Endothelial cell of umbilical vein (primary cell): ENCODE measurements at regions not wholly inside any gene's neighbourhood (a gene's known extent, or its start where the extent isn't known, plus 50 kb on each side); places are given as distances from the start of the nearest gene placed in this dataset.

Experiments
- BruUV-seq: library from RNA; stranded (reverse); fragments of 400-500 nt; replicated peaks from 2 replicates; lab custom pipeline; 2021; lab: Mats Ljungman, UMichigan
- CTCF ChIA-PET: fragments of 300-600, 350-600 bp; sonication (Branson Sonifier 250); formaldehyde crosslinking; loops from one replicate; lab custom pipeline; 2021; ENCODE audit warnings: antibody characterized with exemption, inconsistent platforms; lab: Charles Lee
- POLR2A ChIA-PET: fragments of 300-600, 350-600 bp; sonication (Branson Sonifier 250); formaldehyde crosslinking; loops from one replicate; lab custom pipeline; 2021; ENCODE audit warnings: antibody characterized with exemption, inconsistent platforms; lab: Charles Lee
- DNase-seq: peaks from one replicate; pipeline ENCODE4 v3.0.0-alpha.2; 2011; ENCODE audit warnings: low read depth, low spot score
- FAIRE-seq: peaks from 2 replicates; lab custom pipeline; 2011; peaks lifted over from hg19 to GRCh38; lab: Jason Lieb, UNC
- H2AFZ ChIP-seq: 2 replicates; pipeline ENCODE4 v1.6.0; 2012; ENCODE audit warnings: low read depth, low read length, control low read depth, inconsistent platforms
- H3K27ac ChIP-seq: 2 replicates; pipeline ENCODE4 v1.5.1; 2011; ENCODE audit warnings: low read depth, mild to moderate bottlenecking, control low read depth, low read length, moderate library complexity; ENCODE audit not compliant: insufficient read depth
- H3K27me3 ChIP-seq, 2 experiments: 2 replicates each; pipeline versions ENCODE4 v1.6.0 to v1.6.1; 2011; ENCODE audit warnings: low read length in 2 of 2, mixed read lengths in 1 of 2; ENCODE audit not compliant: control insufficient read depth in 2 of 2, insufficient read depth in 2 of 2
- H3K36me3 ChIP-seq, 2 experiments: 2 replicates in 1 of 2; 3 replicates in 1 of 2; pipeline ENCODE4 v1.5.1; 2011; ENCODE audit warnings: low read length in 2 of 2, mild to moderate bottlenecking in 1 of 2, moderate library complexity in 1 of 2; ENCODE audit not compliant: control insufficient read depth in 2 of 2, insufficient read depth in 2 of 2; ENCODE audit errors: extremely low read depth in 1 of 2
- H3K4me1 ChIP-seq: 3 replicates; pipeline ENCODE4 v1.5.1; 2011; ENCODE audit warnings: mild to moderate bottlenecking, low read length; ENCODE audit not compliant: control insufficient read depth, insufficient read depth; ENCODE audit errors: extremely low read depth
- H3K4me2 ChIP-seq: 2 replicates; pipeline ENCODE4 v1.6.1; 2011; ENCODE audit warnings: low read length, control low read depth, mixed read lengths; ENCODE audit not compliant: insufficient read depth
- H3K4me3 ChIP-seq, 3 experiments: fragments of 200-600 bp in 1 of 3; sonication (generic), shearing (Covaris generic) in 1 of 3; replicated peaks in 1 of 3; 2 replicates each; pipeline ENCODE4 v1.5.1; 2011 to 2016; ENCODE audit warnings: control low read depth in 3 of 3, low read length in 3 of 3, mild to moderate bottlenecking in 2 of 3, inconsistent platforms in 1 of 3, low read depth in 1 of 3, moderate library complexity in 1 of 3; ENCODE audit not compliant: insufficient read depth in 1 of 3
- H3K79me2 ChIP-seq: 2 replicates; pipeline ENCODE4 v1.6.0; 2012; ENCODE audit warnings: low read length, inconsistent platforms; ENCODE audit not compliant: control insufficient read depth, insufficient read depth
- H3K9ac ChIP-seq: replicated peaks from 2 replicates; pipeline ENCODE3; 2011; ENCODE audit warnings: low read length, control low read depth; ENCODE audit not compliant: insufficient read depth; ENCODE audit errors: extremely low read depth
- H3K9me1 ChIP-seq: replicated peaks from 3 replicates; pipeline ENCODE4 v1.6.0; 2011; ENCODE audit warnings: mild to moderate bottlenecking, low read length; ENCODE audit not compliant: control insufficient read depth, insufficient read depth; ENCODE audit errors: extremely low read depth
- H3K9me3 ChIP-seq: replicated peaks from 2 replicates; pipeline ENCODE4 v1.5.1; 2012; ENCODE audit warnings: low read length, inconsistent platforms; ENCODE audit not compliant: control insufficient read depth, insufficient read depth
- H4K20me1 ChIP-seq: replicated peaks from 2 replicates; pipeline ENCODE3; 2011; ENCODE audit warnings: mild to moderate bottlenecking, low read length; ENCODE audit not compliant: control insufficient read depth, insufficient read depth; ENCODE audit errors: extremely low read depth
- EZH2 ChIP-seq: IDR thresholded peaks from 2 replicates; pipeline ENCODE4 v1.6.1; 2012; ENCODE audit warnings: borderline replicate concordance, low read depth, mild to moderate bottlenecking, moderate library complexity, low read length, inconsistent platforms; ENCODE audit not compliant: severe bottlenecking
- FOS ChIP-seq: IDR thresholded peaks from 2 replicates; pipeline ENCODE4 v1.6.1; 2011; ENCODE audit warnings: mild to moderate bottlenecking, low read length, moderate library complexity, borderline replicate concordance; ENCODE audit not compliant: insufficient read depth
- GATA2 ChIP-seq: IDR thresholded peaks from 2 replicates; pipeline ENCODE4 v1.7.0; 2011; ENCODE audit warnings: low read depth, mild to moderate bottlenecking, moderate library complexity, mixed read lengths, low read length; ENCODE audit not compliant: insufficient read length, insufficient read depth
- JUN ChIP-seq: IDR thresholded peaks from 2 replicates; pipeline ENCODE4 v1.6.1; 2011; ENCODE audit warnings: borderline replicate concordance, low read depth; ENCODE audit not compliant: insufficient read length, insufficient read depth
- MYC ChIP-seq: IDR thresholded peaks from one replicate; pipeline ENCODE4 v1.6.1; 2011; ENCODE audit warnings: mild to moderate bottlenecking, low read depth, low read length
- POLR2A ChIP-seq: IDR thresholded peaks from 2 replicates; pipeline ENCODE4 v1.6.1; 2012; ENCODE audit warnings: low read depth, mild to moderate bottlenecking, control low read depth, low read length
- POLR2AphosphoS5 ChIP-seq: IDR thresholded peaks from 2 replicates; pipeline ENCODE4 v1.6.1; 2012; ENCODE audit warnings: low read depth, mild to moderate bottlenecking, control low read depth, low read length, moderate library complexity; ENCODE audit not compliant: insufficient read depth
- dilution Hi-C: fragments of 300-500 bp; cut with MboI; formaldehyde crosslinking; loops from one replicate; pipeline ENCODE4 v1.15.0; 2019; ENCODE audit warnings: low sequenced_read_pairs; ENCODE audit not compliant: extremely low pct_ligation_motif_present
- intact Hi-C: fragments of 100-400 bp; cut with micrococcal nuclease; formaldehyde crosslinking; loops from one replicate; pipeline ENCODE4 v1.10.0; 2022
- TF ChIP-seq, protein P1 (sequence below), 2 donors: IDR thresholded peaks; 1 replicate in 1 of 2; 2 replicates in 1 of 2; pipeline ENCODE4 v1.5.1; 2011; ENCODE audit warnings: low read length in 2 of 2, mild to moderate bottlenecking in 2 of 2, moderate library complexity in 2 of 2, control low read depth in 1 of 2, inconsistent platforms in 1 of 2, low read depth in 1 of 2; ENCODE audit not compliant: insufficient read depth in 1 of 2; ENCODE audit errors: extremely low read depth in 1 of 2
- TF ChIP-seq, protein P2 (sequence below): IDR thresholded peaks from 2 replicates; pipeline ENCODE4 v1.6.1; 2011; ENCODE audit not compliant: insufficient read depth, insufficient read length

DNA sequence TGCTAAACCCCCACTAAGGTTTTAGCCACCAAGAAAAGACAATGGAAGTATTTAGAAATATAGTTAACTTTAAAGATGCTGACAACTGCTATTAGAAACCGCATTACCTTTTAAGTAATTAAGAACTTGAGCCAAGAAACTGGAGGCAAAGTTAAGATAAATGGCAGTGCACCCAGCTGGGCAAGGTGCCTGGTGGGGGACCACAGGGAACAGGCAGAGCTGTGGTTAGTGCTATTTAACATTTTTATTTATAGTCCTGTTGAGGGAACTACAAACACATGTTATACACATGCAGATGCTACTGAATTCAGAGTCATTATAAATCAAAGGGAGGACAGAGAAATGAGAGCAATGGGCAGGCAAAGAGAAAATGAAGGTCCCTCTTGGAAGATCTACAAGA is 447.9 kb downstream of the TFAP2B start:
- Histone ChIP-seq H3K79me2 (no peaks in the 10 kb centered on the region), H3K9ac (no peak overlapping the region), H3K4me2 (no peak overlapping the region), H4K20me1 (no peaks in the 10 kb centered on the region), H2AFZ (no peak overlapping the region), H3K4me1 (no peaks in the 10 kb centered on the region), H3K27me3 (no peaks in the 10 kb centered on the region), H3K9me3 (peaks cover 2% of the 10 kb centered on the region), H3K27ac (no peak overlapping the region), H3K36me3 (no peaks in the 10 kb centered on the region), H3K9me1 (no peaks in the 10 kb centered on the region), H3K4me3 (no peak overlapping the region)
- CTCF ChIA-PET, result no interaction called here
- FAIRE-seq (no peak), DNase-seq (no peak)
- dilution Hi-C loops (no loop called here), intact Hi-C loops (no loop called here)
- no TSS peak for BruUV-seq
- TF ChIP-seq, protein P1, sequence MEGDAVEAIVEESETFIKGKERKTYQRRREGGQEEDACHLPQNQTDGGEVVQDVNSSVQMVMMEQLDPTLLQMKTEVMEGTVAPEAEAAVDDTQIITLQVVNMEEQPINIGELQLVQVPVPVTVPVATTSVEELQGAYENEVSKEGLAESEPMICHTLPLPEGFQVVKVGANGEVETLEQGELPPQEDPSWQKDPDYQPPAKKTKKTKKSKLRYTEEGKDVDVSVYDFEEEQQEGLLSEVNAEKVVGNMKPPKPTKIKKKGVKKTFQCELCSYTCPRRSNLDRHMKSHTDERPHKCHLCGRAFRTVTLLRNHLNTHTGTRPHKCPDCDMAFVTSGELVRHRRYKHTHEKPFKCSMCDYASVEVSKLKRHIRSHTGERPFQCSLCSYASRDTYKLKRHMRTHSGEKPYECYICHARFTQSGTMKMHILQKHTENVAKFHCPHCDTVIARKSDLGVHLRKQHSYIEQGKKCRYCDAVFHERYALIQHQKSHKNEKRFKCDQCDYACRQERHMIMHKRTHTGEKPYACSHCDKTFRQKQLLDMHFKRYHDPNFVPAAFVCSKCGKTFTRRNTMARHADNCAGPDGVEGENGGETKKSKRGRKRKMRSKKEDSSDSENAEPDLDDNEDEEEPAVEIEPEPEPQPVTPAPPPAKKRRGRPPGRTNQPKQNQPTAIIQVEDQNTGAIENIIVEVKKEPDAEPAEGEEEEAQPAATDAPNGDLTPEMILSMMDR (IDR thresholded peaks at IDR 0.05; ENCODE audit: extremely low read depth in 1 of 2, insufficient read depth in 1 of 2, low read depth in 1 of 2, low read length in 2 of 2), result no peak
- POLR2A ChIA-PET, result no interaction called here

DNA sequence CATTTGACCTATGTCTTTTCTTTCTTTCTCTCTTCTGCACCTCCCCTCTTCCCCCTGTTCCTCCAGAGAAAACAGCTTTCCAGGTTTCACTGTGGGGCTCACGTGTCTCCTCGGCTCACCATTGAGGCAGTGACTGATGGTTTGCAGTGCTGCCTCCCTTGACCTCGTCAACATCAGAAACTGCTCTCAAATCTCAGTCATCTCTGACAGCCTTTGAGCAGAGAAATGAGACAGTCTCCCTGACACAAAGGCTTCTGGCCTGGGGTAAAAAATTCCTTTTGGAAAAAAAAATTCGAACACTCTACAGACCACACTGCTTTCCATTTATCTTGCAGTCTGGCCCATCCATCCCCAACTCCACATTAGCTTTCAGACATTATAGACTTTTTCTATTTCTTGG is 450.0 kb downstream of the TFAP2B start:
- TF ChIP-seq POLR2A (no peak), GATA2 (no peak), EZH2 (no peak), POLR2AphosphoS5 (no peak), JUN (no peak), FOS (no peak), MYC (no peak)
- TF ChIP-seq, protein P2, sequence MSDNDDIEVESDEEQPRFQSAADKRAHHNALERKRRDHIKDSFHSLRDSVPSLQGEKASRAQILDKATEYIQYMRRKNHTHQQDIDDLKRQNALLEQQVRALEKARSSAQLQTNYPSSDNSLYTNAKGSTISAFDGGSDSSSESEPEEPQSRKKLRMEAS, result no peak
- TF ChIP-seq, protein P1 (IDR thresholded peaks at IDR 0.05; ENCODE audit: extremely low read depth in 1 of 2, insufficient read depth in 1 of 2, low read depth in 1 of 2, low read length in 2 of 2), result no peak
- H2AFZ ChIP-seq, result no peak overlapping the region
- ChIA-PET POLR2A (no interaction called here), CTCF (no interaction called here)
- no peak overlapping the region for H3K4me2 ChIP-seq
- H3K36me3 ChIP-seq, result no peaks in the 10 kb centered on the region
- no peak overlapping the region for H3K4me3 ChIP-seq
- no peak overlapping the region for H3K9ac ChIP-seq
- dilution Hi-C loops, result no loop called here
- H3K4me1 ChIP-seq, result no peaks in the 10 kb centered on the region
- no peaks in the 10 kb centered on the region for H4K20me1 ChIP-seq
- no TSS peak for BruUV-seq
- no peaks in the 10 kb centered on the region for H3K9me1 ChIP-seq
- H3K79me2 ChIP-seq, result no peaks in the 10 kb centered on the region
- H3K27ac ChIP-seq, result no peak overlapping the region
- intact Hi-C loops, result no loop called here
- FAIRE-seq, result no peak
- H3K27me3 ChIP-seq, result no peaks in the 10 kb centered on the region
- H3K9me3 ChIP-seq, result peaks cover 4% of the 10 kb centered on the region
- DNase-seq, result no peak
